GM12864 (cell line): ENCODE measurements at regions not wholly inside any gene's neighbourhood (a gene's known extent, or its start where the extent isn't known, plus 50 kb on each side); places are given as distances from the start of the nearest gene placed in this dataset.
A peak's percentile ranks its signal among the peaks of the same experiment; 100 is the strongest.
"Not testable (repeated sequence)": the region's sequence is repeated elsewhere in the genome, so short reads cannot be mapped to it uniquely, and the experiment has no call there.

Experiments
- DNase-seq: peaks from one replicate; pipeline ENCODE4 v3.0.0-alpha.2; 2011; ENCODE audit warnings: low read depth
- H3K4me3 ChIP-seq: 2 replicates; pipeline ENCODE4 v1.5.1; 2011; ENCODE audit warnings: mild to moderate bottlenecking, low read depth, low read length, control low read depth
- TF ChIP-seq, protein P1 (sequence below): IDR thresholded peaks from 2 replicates; pipeline ENCODE4 v1.5.1; 2011; ENCODE audit warnings: low read depth, mild to moderate bottlenecking, moderate library complexity, low read length, control low read depth, inconsistent platforms; ENCODE audit errors: missing control alignments

DNA sequence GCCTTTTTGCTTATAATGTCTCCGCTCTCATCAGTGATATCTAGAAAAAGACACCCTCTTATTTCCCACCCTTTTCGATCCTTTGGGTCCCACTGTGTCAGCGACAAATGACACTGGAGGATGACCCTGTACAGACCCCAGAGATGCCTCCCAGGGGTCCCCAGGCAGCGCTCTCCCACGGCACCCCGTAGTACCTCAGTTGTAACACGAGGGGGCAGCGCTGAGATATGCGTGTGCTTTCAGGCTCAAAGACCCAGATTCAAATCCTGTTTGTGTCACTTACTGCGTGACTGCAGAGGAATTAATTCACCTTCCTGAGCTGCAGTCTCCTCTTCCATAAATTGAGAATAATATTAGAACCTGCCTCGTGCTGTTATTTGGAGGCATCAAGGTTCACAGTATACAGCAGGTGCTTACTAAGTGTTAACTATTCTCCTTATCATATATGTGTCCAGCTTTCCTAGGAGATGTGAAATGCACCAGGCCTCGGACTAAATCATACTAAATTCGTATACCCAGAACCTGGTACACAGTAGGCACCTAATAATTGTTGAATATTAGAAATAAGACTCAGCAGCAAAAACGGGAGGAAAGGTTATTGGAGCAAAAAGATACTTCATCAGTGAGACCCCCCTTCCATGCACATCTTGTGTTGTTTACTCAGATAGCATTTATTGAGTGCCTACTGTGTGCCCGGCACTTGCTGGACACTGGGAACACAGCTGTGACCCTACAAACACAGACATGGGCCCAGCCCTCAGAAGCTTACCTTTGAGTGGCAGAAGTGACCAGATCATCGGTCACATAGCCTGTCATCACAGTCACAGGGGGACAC lies 99.9 kb downstream of the PHETA1 start:
- no peak overlapping the region for H3K4me3 ChIP-seq
- TF ChIP-seq, protein P1, sequence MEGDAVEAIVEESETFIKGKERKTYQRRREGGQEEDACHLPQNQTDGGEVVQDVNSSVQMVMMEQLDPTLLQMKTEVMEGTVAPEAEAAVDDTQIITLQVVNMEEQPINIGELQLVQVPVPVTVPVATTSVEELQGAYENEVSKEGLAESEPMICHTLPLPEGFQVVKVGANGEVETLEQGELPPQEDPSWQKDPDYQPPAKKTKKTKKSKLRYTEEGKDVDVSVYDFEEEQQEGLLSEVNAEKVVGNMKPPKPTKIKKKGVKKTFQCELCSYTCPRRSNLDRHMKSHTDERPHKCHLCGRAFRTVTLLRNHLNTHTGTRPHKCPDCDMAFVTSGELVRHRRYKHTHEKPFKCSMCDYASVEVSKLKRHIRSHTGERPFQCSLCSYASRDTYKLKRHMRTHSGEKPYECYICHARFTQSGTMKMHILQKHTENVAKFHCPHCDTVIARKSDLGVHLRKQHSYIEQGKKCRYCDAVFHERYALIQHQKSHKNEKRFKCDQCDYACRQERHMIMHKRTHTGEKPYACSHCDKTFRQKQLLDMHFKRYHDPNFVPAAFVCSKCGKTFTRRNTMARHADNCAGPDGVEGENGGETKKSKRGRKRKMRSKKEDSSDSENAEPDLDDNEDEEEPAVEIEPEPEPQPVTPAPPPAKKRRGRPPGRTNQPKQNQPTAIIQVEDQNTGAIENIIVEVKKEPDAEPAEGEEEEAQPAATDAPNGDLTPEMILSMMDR: peak; percentile 63
- no peak for DNase-seq

DNA sequence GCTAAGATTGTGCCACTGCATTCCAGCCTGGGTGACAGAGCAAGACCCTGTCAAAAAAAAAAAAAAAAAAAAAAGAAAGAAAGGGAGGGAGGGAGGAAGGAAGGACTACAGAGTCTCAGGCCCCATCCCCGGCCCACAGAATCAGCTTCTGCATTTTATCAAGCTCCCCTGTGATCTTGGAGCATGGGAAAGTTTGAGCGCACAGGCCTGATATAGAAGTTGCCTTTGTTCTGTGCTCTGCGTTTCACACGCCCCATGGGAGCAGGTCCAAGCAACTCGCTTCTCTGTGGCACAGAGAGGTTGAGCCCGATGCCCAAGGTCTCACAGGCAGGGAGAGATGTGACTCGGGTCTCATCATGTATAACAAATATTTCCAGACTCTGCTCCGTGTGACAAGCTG lies 101.8 kb downstream of the PHETA1 start:
- H3K4me3 ChIP-seq: no peak overlapping the region
- TF ChIP-seq, protein P1: no peak
- no peak for DNase-seq

DNA sequence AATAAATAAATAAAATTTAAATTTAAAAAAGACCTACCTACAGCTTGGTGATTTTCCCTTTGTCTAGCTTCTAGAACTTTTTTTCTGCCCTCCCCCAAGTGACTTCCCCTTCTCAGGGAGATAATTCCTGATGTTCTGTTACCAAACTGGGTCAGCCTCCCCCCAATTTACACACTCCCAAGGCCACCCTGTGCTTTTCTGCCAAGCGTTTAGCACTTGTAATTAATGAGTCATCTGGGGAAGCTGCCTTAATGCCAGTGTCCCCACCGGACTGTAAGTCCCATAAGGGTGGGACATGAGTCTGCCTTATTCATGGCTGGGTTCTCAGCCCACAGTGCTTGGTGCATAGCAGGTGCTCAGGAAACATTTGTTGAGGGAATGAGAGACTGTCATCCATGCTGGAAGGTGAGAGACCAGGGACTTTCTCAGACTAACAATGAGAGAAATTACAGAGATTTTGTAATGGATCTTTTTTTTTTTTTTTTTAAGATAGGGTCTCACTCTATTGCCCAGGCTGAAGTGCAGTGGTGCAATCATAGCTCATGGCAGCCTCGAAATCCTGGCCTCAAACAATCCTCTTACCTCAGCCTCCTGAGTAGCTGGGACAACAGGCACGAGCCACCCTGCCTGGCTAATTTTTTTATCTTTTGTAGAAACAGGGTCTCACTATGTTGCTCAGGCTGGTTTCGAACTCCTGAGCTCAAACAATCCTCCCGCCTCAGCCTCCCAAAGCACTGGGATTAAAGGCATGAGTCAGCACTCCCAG lies 106.8 kb downstream of the PHETA1 start:
- TF ChIP-seq, protein P1: no peak
- H3K4me3 ChIP-seq: no peak overlapping the region
- DNase-seq: no peak

DNA sequence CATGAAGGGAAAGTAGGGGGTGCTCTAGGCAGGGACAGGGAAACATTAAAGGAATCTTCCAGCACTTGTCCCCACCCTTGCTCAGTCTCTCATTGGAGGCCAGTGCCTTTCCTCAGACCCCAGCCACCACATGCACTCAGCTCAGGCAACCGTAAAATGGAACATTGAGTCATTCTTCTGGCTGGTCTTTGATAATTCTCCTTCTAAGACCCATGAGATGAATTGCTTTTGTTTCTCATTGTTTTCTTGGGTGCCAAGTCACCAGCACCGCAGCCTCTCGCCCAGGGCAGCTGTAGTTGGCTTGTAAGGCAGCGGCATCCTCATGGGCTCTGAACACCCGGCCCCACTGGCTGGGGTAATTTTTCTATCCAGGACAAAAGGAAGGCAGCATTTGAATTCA lies 108.2 kb downstream of the PHETA1 start:
- H3K4me3 ChIP-seq: no peak overlapping the region
- TF ChIP-seq, protein P1: no peak
- no peak for DNase-seq

DNA sequence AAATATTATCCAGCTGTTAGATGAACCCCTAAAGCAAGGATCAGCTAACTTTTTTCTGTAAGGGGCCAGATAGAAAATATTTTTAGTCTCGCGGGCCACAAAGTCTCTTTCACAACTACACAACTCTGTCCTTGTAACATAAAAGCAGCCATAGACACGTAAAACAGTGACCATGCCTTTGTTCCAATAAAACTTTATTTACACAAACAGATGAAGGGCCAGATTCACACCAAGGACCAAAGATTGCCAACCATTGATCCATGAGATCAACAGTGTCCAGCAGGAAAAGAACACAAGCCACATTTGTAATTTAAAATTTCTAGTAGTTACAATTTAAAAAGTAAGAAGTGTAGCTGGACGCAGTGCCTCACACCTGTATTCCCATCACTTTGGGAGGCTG lies 109.7 kb downstream of the PHETA1 start:
- DNase-seq: no peak
- no peak overlapping the region for H3K4me3 ChIP-seq
- TF ChIP-seq, protein P1: no peak

DNA sequence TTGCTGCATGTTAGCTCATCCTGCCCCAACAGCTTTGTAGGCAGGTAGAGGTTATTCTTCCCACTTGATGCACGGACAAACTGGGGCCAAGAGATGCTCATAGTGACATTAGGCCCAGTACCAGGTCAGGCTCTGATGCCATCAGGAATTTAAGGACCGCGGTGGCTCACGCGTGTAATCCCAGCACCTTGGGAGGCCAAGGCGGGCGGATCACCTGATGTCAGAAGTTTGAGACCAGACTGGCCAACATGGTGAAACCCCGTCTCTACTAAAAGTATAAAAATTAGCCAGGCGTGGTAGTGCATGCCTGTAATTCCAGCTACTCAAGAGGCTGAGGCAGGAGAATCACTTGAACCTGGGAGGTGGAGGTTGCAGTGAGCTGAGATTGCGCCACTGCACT lies 110.8 kb downstream of the PHETA1 start:
- DNase-seq, H3K4me3 ChIP-seq: not testable (repeated sequence)

DNA sequence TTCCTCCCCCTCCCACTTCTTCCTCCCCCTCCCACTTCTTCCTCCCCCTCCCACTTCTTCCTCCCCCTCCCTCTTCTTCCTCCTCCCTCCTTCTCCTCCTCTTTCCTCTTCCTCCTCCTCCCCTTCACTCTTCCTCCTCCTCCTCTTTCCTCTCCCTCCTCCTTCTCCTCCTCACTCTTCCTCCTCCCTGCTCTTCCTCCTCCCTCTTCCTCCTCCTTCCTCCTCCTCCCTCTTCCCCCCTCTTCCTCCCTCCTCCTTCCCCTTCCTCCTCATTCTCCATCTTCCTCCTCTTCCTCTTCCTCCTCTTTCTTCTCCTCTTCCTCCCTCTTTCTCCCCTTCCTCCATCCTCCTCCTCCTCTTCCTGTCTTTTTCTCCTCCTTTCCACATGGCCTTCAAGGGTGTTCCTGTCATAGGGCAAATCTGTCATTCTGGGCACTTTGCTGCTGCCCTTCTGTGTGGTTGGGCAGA lies 111.4 kb downstream of the PHETA1 start:
- H3K4me3 ChIP-seq: no peak overlapping the region
- TF ChIP-seq, protein P1: no peak
- DNase-seq: no peak
